Adrenal gland (tissue), 9 donors: ENCODE measurements at regions not wholly inside any gene's neighbourhood (a gene's known extent, or its start where the extent isn't known, plus 50 kb on each side); places are given as distances from the start of the nearest gene placed in this dataset.

ENCODE experiments used
- DNase-seq, 7 donors: peaks; one replicate each; pipeline ENCODE4 v3.0.0-alpha.2; 2019 to 2020
- H3K27ac ChIP-seq, 5 donors: fragments of 200-600 bp; sonication (generic) in 4 of 5; 1 replicate in 3 of 5; 2 replicates in 2 of 5; pipeline versions ENCODE4 v1.5.1 to v1.8.0; 2016 to 2020; ENCODE audit warnings: mild to moderate bottlenecking in 1 of 5
- H3K27me3 ChIP-seq: fragments of 200-600 bp; 2 replicates; pipeline ENCODE4 v1.8.0; 2021
- H3K36me3 ChIP-seq, 2 donors: fragments of 200-600 bp; replicated peaks in 1 of 2; 1 replicate in 1 of 2; 2 replicates in 1 of 2; pipeline versions ENCODE4 v1.5.1 to v1.8.0; 2018 to 2022
- H3K4me1 ChIP-seq, 2 donors: fragments of 200-600 bp; replicated peaks in 1 of 2; 1 replicate in 1 of 2; 2 replicates in 1 of 2; pipeline versions ENCODE4 v1.5.1 to v1.8.0; 2018 to 2021
- H3K4me3 ChIP-seq, 4 donors: fragments of 200-600 bp; sonication (generic) in 3 of 4; one replicate each; pipeline ENCODE4 v1.5.1; 2016 to 2018
- H3K9me3 ChIP-seq, 3 donors: fragments of 200-600 bp; sonication (generic) in 1 of 3; replicated peaks in 1 of 3; 1 replicate in 2 of 3; 2 replicates in 1 of 3; pipeline versions ENCODE4 v1.5.1 to v1.8.0; 2016 to 2021
- CTCF ChIP-seq, 6 experiments: fragments of 450-650 bp in 4 of 6; fragments of 200-600 bp in 2 of 6; sonication (generic) in 1 of 6; IDR thresholded peaks; 1 replicate in 5 of 6; 2 replicates in 1 of 6; pipeline versions ENCODE4 v1.5.1 to v1.8.0; 2016 to 2021; ENCODE audit warnings: antibody characterized with exemption in 6 of 6, mild to moderate bottlenecking in 2 of 6, moderate library complexity in 1 of 6
- POLR2A ChIP-seq, 2 donors: fragments of 450-650 bp; IDR thresholded peaks; one replicate each; pipeline ENCODE4 v1.6.1; 2017; ENCODE audit warnings: antibody characterized with exemption in 2 of 2, mild to moderate bottlenecking in 2 of 2, moderate library complexity in 1 of 2
- WGBS, 4 donors: extraction: QIAGEN DNeasy Blood & Tissue Kit in 2 of 4; methylation state at CpG; one replicate each; pipeline versions ENCODE4 v1.1.5 to v1.1.7; 2013 to 2017; 5-methylcytosine and 5-hydroxymethylcytosine counted together
- intact Hi-C, 2 donors: fragments of 100-400 bp; cut with DNase I; formaldehyde crosslinking; loops; one replicate each; pipeline versions ENCODE4 v1.14.1 to v1.15.0; 2022 to 2023
- donor health status: healthy with polysubstance abuse.
- donor health status: Bipolar disorder and iron deficiency.
- donor health status: DM: yes; HTN: yes; CAD: no.
- donor health status: DM: no; HTN: no; CAD: no.
- donor health status: DM: no; HTN: no; CAD: no.

GRCh38 chr6:15793826-15794225 is 131.0 kb upstream of the DTNBP1 start:
- H3K36me3 ChIP-seq, result no peaks in the 10 kb centered on the region
- no peak overlapping the region for H3K27ac ChIP-seq
- no peaks in the 10 kb centered on the region for H3K9me3 ChIP-seq
- TF ChIP-seq POLR2A (IDR thresholded peaks at IDR 0.05) (no peak), CTCF (IDR thresholded peaks at IDR 0.05) (no peak)
- no peak for DNase-seq
- H3K4me1 ChIP-seq, result no peaks in the 10 kb centered on the region
- H3K27me3 ChIP-seq, result no peaks in the 10 kb centered on the region
- no peak overlapping the region for H3K4me3 ChIP-seq
- intact Hi-C loops, result no loop called here

- TF ChIP-seq CTCF (IDR thresholded peaks at IDR 0.05), result no peak
- TF ChIP-seq POLR2A (IDR thresholded peaks at IDR 0.05), result no peak
- Histone ChIP-seq H3K27ac (no peak overlapping the region), H3K4me1 (no peaks in the 10 kb centered on the region), H3K9me3 (no peaks in the 10 kb centered on the region), H3K4me3 (no peak overlapping the region), H3K36me3 (no peaks in the 10 kb centered on the region), H3K27me3 (no peaks in the 10 kb centered on the region)
- 65 to 73% (median 67%) methylated on average over 4 of the region's 4 CpGs for WGBS, 4 donors
- intact Hi-C loops, result no loop called here
- DNase-seq, result peak in 1 of 7 donors; percentile 5
Observed at GRCh38 chr6:15793288-15793687, 130.5 kb upstream of the DTNBP1 start.

GRCh38 chr6:15792842-15793241 is 130.0 kb upstream of the DTNBP1 start:
- no peaks in the 10 kb centered on the region for H3K4me1 ChIP-seq
- DNase-seq, result no peak
- H3K36me3 ChIP-seq, result no peaks in the 10 kb centered on the region
- no peak for TF ChIP-seq CTCF (IDR thresholded peaks at IDR 0.05)
- no peak for TF ChIP-seq POLR2A (IDR thresholded peaks at IDR 0.05)
- no peak overlapping the region for H3K4me3 ChIP-seq
- intact Hi-C loops, result no loop called here
- no peak overlapping the region for H3K27ac ChIP-seq
- no peaks in the 10 kb centered on the region for H3K9me3 ChIP-seq
- H3K27me3 ChIP-seq, result no peaks in the 10 kb centered on the region

- TF ChIP-seq POLR2A (IDR thresholded peaks at IDR 0.05), result no peak
- TF ChIP-seq CTCF (IDR thresholded peaks at IDR 0.05), result no peak
- 89 to 95% (median 93%) methylated on average over 7 to 8 of the region's 8 CpGs for WGBS, 4 donors
- Histone ChIP-seq H3K27ac (no peak overlapping the region), H3K36me3 (no peaks in the 10 kb centered on the region), H3K4me3 (no peak overlapping the region), H3K27me3 (no peaks in the 10 kb centered on the region), H3K4me1 (no peaks in the 10 kb centered on the region), H3K9me3 (no peaks in the 10 kb centered on the region)
- no peak for DNase-seq
- intact Hi-C loops, result no loop called here
Observed at GRCh38 chr6:15791448-15792181, 128.8 kb upstream of the DTNBP1 start.
